Inflammatory macrophage (primary cell): ENCODE measurements at regions not wholly inside any gene's neighbourhood (a gene's known extent, or its start where the extent isn't known, plus 50 kb on each side); places are given as distances from the start of the nearest gene placed in this dataset.
A peak's percentile ranks its signal among the peaks of the same experiment; 100 is the strongest.
"Not testable (repeated sequence)": the region's sequence is repeated elsewhere in the genome, so short reads cannot be mapped to it uniquely, and the experiment has no call there.

ENCODE experiments used
- DNase-seq, 2 donors: peaks; one replicate each; pipeline ENCODE4 v3.0.0-alpha.2; 2020 to 2022

- not testable (repeated sequence) for DNase-seq
Measured at GRCh38 chr1:185429668-185430067, 112.6 kb upstream of the IVNS1ABP start.

- no peak for DNase-seq
Measured at GRCh38 chr1:185427776-185428175, 110.7 kb upstream of the IVNS1ABP start.

GRCh38 chr1:185427264-185427663 is 110.2 kb upstream of the IVNS1ABP start:
- no peak for DNase-seq

GRCh38 chr1:185426848-185427247 is 109.8 kb upstream of the IVNS1ABP start:
- no peak for DNase-seq

- no peak for DNase-seq
Measured at GRCh38 chr1:185425163-185425562, 108.1 kb upstream of the IVNS1ABP start.

- DNase-seq = no peak
Measured at GRCh38 chr1:185421485-185422107, 104.6 kb upstream of the IVNS1ABP start.

- DNase-seq = peak in 1 of 2 donors; percentile 45
Measured at GRCh38 chr1:185420588-185421081, 103.6 kb upstream of the IVNS1ABP start.

GRCh38 chr1:185419718-185420117 is 102.7 kb upstream of the IVNS1ABP start:
- no peak for DNase-seq

- DNase-seq = no peak
Measured at GRCh38 chr1:185418472-185418871, 101.4 kb upstream of the IVNS1ABP start.

- DNase-seq = no peak
Measured at GRCh38 chr1:185412385-185413087, 95.5 kb upstream of the IVNS1ABP start.

GRCh38 chr1:185409763-185410528 is 92.9 kb upstream of the IVNS1ABP start:
- DNase-seq = peak; percentile 31 to 32

GRCh38 chr1:185409345-185409744 is 92.3 kb upstream of the IVNS1ABP start:
- DNase-seq = no peak

- peak in 1 of 2 donors; percentile 42 for DNase-seq
Measured at GRCh38 chr1:185408700-185409270, 91.7 kb upstream of the IVNS1ABP start.

- DNase-seq = no peak
Measured at GRCh38 chr1:185406691-185407009, 89.6 kb upstream of the IVNS1ABP start.

GRCh38 chr1:185406006-185406690 is 89.1 kb upstream of the IVNS1ABP start:
- no peak for DNase-seq

- DNase-seq = peak in 1 of 2 donors; percentile 20
Measured at GRCh38 chr1:185404907-185405568, 88.0 kb upstream of the IVNS1ABP start.

- no peak for DNase-seq
Measured at GRCh38 chr1:185404291-185404690, 87.2 kb upstream of the IVNS1ABP start.

- peak; percentile 65 to 72 for DNase-seq
Measured at GRCh38 chr1:185402930-185403329, 85.9 kb upstream of the IVNS1ABP start.

GRCh38 chr1:185401019-185401418 is 84.0 kb upstream of the IVNS1ABP start:
- no peak for DNase-seq

- peak; percentile 25 to 51 for DNase-seq
Measured at GRCh38 chr1:185400052-185400451, 83.0 kb upstream of the IVNS1ABP start.

- no peak for DNase-seq
Measured at GRCh38 chr1:185398599-185398998, 81.6 kb upstream of the IVNS1ABP start.

GRCh38 chr1:185398022-185398421 is 81.0 kb upstream of the IVNS1ABP start:
- DNase-seq = no peak
